Endothelial cell of umbilical vein (primary cell): ENCODE measurements at regions not wholly inside any gene's neighbourhood (a gene's known extent, or its start where the extent isn't known, plus 50 kb on each side); places are given as distances from the start of the nearest gene placed in this dataset.

ENCODE experiments used
- MYC ChIP-seq: IDR thresholded peaks from one replicate; pipeline ENCODE4 v1.6.1; 2011; ENCODE audit warnings: mild to moderate bottlenecking, low read depth, low read length
- POLR2A ChIP-seq: IDR thresholded peaks from 2 replicates; pipeline ENCODE4 v1.6.1; 2012; ENCODE audit warnings: low read depth, mild to moderate bottlenecking, control low read depth, low read length
- POLR2AphosphoS5 ChIP-seq: IDR thresholded peaks from 2 replicates; pipeline ENCODE4 v1.6.1; 2012; ENCODE audit warnings: low read depth, mild to moderate bottlenecking, control low read depth, low read length, moderate library complexity; ENCODE audit not compliant: insufficient read depth

DNA sequence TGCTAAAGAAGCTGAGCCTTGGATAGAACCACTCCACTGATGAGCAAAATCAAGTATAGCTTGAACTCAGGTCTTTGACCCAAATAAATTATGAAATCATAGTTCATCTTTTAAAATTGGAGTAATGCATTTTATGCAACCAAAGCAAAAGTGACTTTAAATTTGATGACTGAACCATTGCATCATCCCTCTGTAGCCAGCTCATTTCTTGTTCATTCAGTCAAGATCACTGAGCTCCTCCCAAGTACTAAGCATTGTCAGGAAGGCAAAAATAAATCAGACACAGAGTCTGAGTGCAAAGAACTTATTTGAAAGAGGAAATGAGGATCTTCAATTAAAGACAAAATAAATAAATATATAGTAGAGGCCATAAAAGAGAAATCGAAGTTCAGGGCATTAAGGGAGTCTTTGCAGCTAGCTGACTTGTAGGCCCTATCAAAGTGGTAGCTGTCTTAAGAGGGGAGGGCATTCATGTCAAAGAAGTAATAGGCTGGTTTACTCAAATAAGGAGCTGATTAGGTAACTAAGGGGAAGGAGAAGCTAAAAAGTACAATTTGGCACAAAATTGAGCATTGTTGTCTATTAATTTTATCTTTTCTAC is 411.8 kb downstream of the MTX2 start:
- no peak for TF ChIP-seq POLR2AphosphoS5
- TF ChIP-seq MYC: no peak
- no peak for TF ChIP-seq POLR2A
